ENCODE measurements at regions not wholly inside any gene's neighbourhood (a gene's known extent, or its start where the extent isn't known, plus 50 kb on each side); places are given as distances from the start of the nearest gene placed in this dataset.

GRCh38 chr1:4146614-4147013, 246.5 kb upstream of the C1orf174 start:
- TF ChIP-seq CTCF (IDR thresholded peaks at IDR 0.05; ENCODE audit: low read depth, low read length): no peak
- DNase-seq (ENCODE audit: low read depth, low spot score): no peak
- H3K4me3 ChIP-seq (ENCODE audit: low read depth, low read length): no peak overlapping the region
- in situ Hi-C loops (cut with HindIII; ENCODE audit: low sequenced_read_pairs): no loop called here

GRCh38 chr1:4147509-4147908, 247.4 kb upstream of the C1orf174 start:
- no peak for DNase-seq (ENCODE audit: low read depth, low spot score)
- H3K4me3 ChIP-seq (ENCODE audit: low read depth, low read length): no peak overlapping the region
- TF ChIP-seq CTCF (IDR thresholded peaks at IDR 0.05; ENCODE audit: low read depth, low read length): no peak
- in situ Hi-C loops (cut with HindIII; ENCODE audit: low sequenced_read_pairs): no loop called here

DNA sequence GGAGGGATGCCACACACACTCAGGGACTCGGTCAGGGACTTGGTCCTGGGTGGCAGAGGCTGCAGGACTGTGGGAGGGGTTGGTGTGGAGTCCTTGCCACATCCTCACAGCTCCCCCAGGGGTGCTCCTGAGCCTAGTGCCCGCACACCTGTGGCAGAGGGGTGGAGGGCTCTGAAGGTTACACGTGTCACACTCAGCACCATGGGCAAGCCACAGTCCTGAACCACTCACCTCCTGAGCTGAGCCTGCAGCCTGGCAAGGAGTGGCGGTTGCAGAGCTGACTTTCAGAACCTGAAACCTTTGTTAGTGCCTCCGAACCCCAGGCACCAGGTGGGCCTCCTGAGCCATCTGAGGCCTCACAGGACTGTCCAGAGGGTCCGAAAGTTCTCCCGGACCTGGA, 249.2 kb upstream of the C1orf174 start:
- no peak for DNase-seq (ENCODE audit: low read depth, low spot score)
- TF ChIP-seq CTCF (IDR thresholded peaks at IDR 0.05; ENCODE audit: low read depth, low read length): no peak
- H3K4me3 ChIP-seq (ENCODE audit: low read depth, low read length): no peak overlapping the region
- in situ Hi-C loops (cut with HindIII; ENCODE audit: low sequenced_read_pairs): no loop called here

- no peak for DNase-seq (ENCODE audit: low read depth, low spot score)
- in situ Hi-C loops (cut with HindIII; ENCODE audit: low sequenced_read_pairs): no loop called here
- TF ChIP-seq CTCF (IDR thresholded peaks at IDR 0.05; ENCODE audit: low read depth, low read length): no peak
- no peak overlapping the region for H3K4me3 ChIP-seq (ENCODE audit: low read depth, low read length)
Observed at GRCh38 chr1:4149831-4150230, 249.8 kb upstream of the C1orf174 start.

GRCh38 chr1:4150262-4150661, 250.2 kb upstream of the C1orf174 start:
- in situ Hi-C loops (cut with HindIII; ENCODE audit: low sequenced_read_pairs): no loop called here
- no peak for DNase-seq (ENCODE audit: low read depth, low spot score)
- TF ChIP-seq CTCF (IDR thresholded peaks at IDR 0.05; ENCODE audit: low read depth, low read length): no peak
- no peak overlapping the region for H3K4me3 ChIP-seq (ENCODE audit: low read depth, low read length)

DNA sequence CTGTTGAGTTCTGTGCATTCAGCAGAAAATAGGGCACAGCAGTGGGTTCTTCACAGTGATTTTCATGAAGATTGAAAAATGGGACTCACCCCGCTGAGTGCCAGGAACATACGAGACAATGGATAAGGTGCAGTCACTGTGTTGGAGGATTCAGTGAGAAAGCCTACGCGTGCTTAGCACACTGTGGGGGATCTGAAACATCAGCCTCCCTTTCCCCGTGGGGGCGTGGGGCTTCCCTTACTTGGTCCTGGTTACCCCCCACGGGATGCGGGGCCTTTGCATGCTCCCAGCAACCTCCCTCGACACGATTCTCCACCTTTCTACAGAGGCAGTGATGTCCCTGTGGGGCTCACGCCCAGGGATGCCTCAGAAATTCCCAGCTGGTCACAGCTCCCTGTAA, 252.2 kb upstream of the C1orf174 start:
- no peak for DNase-seq (ENCODE audit: low read depth, low spot score)
- in situ Hi-C loops (cut with HindIII; ENCODE audit: low sequenced_read_pairs): no loop called here
- H3K4me3 ChIP-seq (ENCODE audit: low read depth, low read length): no peak overlapping the region
- no peak for TF ChIP-seq CTCF (IDR thresholded peaks at IDR 0.05; ENCODE audit: low read depth, low read length)

GRCh38 chr1:4153571-4153970, 253.5 kb upstream of the C1orf174 start:
- in situ Hi-C loops (cut with HindIII; ENCODE audit: low sequenced_read_pairs): no loop called here
- TF ChIP-seq CTCF (IDR thresholded peaks at IDR 0.05; ENCODE audit: low read depth, low read length): no peak
- no peak overlapping the region for H3K4me3 ChIP-seq (ENCODE audit: low read depth, low read length)
- DNase-seq (ENCODE audit: low read depth, low spot score): no peak

Measured in astrocyte of the spinal cord (primary cell).